ENCODE measurements at regions not wholly inside any gene's neighbourhood (a gene's known extent, or its start where the extent isn't known, plus 50 kb on each side); places are given as distances from the start of the nearest gene placed in this dataset.

DNA sequence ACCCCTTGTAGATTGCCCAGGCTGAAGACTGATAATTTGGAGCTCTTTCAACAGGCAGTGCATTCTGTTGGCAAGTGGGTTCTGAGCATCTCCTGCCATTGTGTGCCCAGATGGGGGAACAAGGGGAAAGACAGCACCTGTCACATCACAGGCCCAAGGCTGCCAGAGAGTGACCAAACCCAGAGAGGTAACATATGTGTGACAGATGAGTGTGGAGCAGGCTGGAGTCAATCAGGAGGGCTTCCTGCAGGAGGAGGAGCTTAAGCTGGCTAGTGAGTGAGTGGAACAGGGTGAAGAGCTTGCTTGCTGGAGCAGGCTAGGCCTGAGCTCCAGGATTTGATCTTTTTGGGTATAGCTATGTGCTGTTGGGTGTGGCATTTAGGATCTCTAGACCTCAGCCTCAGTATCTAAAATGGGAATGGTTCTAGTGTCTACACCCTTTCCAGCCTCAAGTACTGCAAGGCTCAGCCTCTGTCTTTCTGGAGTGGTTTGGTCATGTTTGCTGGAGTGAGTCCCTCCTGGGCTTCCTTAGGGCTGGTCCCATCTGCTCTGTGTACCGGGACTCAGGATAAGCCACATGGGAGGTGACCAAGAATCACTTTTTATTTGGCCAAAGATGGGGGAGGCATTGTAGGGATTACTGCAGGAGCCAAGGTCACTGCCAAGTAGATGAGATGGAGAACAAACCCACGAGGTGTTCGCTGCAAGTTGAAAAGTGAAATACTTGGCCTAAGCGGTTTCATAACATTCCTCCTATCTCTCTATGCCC is 152.4 kb upstream of the TSHZ3 start:
- POLR2A ChIA-PET, result no interaction called here
- TF ChIP-seq, protein P1, sequence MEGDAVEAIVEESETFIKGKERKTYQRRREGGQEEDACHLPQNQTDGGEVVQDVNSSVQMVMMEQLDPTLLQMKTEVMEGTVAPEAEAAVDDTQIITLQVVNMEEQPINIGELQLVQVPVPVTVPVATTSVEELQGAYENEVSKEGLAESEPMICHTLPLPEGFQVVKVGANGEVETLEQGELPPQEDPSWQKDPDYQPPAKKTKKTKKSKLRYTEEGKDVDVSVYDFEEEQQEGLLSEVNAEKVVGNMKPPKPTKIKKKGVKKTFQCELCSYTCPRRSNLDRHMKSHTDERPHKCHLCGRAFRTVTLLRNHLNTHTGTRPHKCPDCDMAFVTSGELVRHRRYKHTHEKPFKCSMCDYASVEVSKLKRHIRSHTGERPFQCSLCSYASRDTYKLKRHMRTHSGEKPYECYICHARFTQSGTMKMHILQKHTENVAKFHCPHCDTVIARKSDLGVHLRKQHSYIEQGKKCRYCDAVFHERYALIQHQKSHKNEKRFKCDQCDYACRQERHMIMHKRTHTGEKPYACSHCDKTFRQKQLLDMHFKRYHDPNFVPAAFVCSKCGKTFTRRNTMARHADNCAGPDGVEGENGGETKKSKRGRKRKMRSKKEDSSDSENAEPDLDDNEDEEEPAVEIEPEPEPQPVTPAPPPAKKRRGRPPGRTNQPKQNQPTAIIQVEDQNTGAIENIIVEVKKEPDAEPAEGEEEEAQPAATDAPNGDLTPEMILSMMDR (IDR thresholded peaks at IDR 0.05; ENCODE audit: insufficient read depth, low read length, missing control alignments), result no peak
- CTCF ChIA-PET, result no interaction called here
- no peak overlapping the region for H3K4me3 ChIP-seq (ENCODE audit: low read depth, low read length)
- no peak for DNase-seq (ENCODE audit: low read depth, low spot score)

DNA sequence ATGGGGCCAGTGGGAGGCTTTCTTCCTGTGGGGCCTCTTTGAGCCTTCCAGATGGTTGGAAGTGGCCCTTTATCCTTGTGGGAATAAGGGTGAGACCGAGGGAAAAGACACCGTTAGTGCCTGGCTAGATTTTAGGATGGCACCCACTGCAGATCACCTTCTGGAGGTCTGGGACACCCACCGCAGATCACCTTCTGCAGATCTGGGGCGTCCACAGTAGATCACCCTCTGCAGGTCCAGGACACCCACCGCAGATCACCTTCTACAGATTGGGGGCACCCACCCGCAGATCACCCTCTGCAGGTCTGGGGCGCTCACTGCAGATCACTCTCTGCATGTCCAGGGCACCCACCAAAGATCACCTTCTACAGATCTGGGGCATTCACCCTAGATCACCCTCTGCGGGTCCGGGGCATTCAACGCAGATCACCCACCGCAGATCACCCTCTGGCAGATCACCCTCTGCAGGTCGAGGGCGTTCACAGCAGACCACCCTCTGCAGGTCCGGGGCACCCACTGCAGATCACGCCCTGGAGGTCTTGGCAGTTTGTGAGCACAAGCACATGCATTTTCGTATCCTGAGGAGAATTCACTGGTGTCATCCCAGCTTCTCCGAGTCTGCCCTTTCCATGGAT is 153.4 kb upstream of the TSHZ3 start:
- no peak for DNase-seq (ENCODE audit: low read depth, low spot score)
- TF ChIP-seq, protein P1 (IDR thresholded peaks at IDR 0.05; ENCODE audit: insufficient read depth, low read length, missing control alignments), result no peak
- ChIA-PET POLR2A (no interaction called here), CTCF (no interaction called here)
- no peak overlapping the region for H3K4me3 ChIP-seq (ENCODE audit: low read depth, low read length)

DNA sequence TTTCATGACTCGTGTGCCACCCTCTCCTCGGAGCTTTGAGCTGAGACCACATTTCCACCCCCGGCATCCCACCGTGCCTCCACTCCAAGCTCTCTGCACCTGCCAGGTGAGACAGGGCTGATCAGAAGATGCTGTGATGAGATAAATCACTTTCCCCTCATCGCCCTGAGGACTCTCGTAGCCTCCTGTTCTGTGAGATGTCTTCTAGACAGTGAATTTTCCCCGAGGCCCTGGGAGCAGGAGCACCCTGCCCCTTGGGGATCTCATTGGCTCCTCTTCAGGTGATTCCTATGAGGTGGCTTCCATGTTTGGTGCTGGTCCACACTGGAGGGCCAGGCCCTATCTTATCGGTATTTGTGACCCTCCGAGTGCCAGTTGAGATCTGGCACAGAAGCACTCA is 154.0 kb upstream of the TSHZ3 start:
- CTCF ChIA-PET, result no interaction called here
- TF ChIP-seq, protein P1 (IDR thresholded peaks at IDR 0.05; ENCODE audit: insufficient read depth, low read length, missing control alignments), result no peak
- no peak overlapping the region for H3K4me3 ChIP-seq (ENCODE audit: low read depth, low read length)
- POLR2A ChIA-PET, result no interaction called here
- DNase-seq (ENCODE audit: low read depth, low spot score), result no peak

DNA sequence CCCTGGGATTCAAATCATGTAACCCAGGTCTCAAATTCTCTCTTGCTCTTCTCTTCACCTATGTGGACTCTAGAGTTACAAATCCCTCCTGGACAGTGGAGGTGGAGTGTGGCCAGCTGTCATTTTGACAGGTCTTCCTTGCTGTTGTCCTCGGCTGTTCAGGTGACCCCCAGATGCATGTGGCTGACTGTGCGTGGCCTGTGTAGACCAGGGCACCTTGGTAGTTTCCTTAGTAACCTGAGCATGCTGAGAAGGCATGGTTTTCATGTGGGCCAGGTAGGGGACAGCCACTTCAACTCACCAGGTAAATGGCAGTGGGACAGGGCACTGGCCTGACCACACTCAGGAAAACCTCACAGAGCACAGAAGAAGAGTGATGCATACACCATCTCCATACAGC is 155.0 kb upstream of the TSHZ3 start:
- H3K4me3 ChIP-seq (ENCODE audit: low read depth, low read length), result no peak overlapping the region
- TF ChIP-seq, protein P1 (IDR thresholded peaks at IDR 0.05; ENCODE audit: insufficient read depth, low read length, missing control alignments), result no peak
- DNase-seq (ENCODE audit: low read depth, low spot score), result no peak
- ChIA-PET CTCF (no interaction called here), POLR2A (no interaction called here)

DNA sequence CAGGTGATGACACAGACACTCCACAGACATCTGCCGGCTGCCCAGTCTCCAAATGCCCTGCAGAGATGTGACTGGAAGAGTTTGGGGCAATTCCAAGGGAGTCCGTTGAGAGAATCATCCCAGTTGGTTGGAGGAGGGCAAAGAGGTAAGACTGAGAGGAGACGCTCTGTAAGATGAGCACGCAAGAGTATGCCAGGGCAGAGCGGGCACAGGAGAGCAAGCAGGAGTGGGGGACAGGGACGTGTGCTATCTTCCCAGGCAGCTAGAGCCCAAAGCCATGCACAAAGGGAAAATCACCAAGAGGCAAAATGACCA is 156.3 kb upstream of the TSHZ3 start:
- ChIA-PET POLR2A (no interaction called here), CTCF (no interaction called here)
- DNase-seq (ENCODE audit: low read depth, low spot score), result no peak
- no peak overlapping the region for H3K4me3 ChIP-seq (ENCODE audit: low read depth, low read length)
- TF ChIP-seq, protein P1 (IDR thresholded peaks at IDR 0.05; ENCODE audit: insufficient read depth, low read length, missing control alignments), result no peak

DNA sequence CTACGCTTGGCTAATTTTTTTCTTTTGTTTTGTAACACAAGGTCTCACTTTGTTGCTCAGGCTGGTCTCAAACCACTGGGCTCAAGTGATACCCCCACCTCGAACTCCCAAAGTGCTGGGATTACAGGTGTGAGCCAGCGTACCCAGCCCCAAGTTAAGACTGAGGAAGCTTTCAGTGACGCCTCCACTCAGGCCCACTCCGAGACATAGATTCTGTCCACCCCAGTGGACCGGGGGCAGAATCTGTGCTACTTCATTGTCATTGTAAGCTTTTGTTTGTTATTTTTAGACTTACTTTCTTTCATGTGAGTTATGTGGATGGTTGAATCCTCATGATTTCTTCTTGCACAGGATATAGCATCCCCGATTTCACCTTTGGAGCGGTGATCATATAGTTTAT is 156.9 kb upstream of the TSHZ3 start:
- POLR2A ChIA-PET, result no interaction called here

More for the DNA sequence above, 156.9 kb upstream of the TSHZ3 start:
- H3K4me3 ChIP-seq (ENCODE audit: low read depth, low read length), result no peak overlapping the region
- CTCF ChIA-PET, result no interaction called here
- DNase-seq (ENCODE audit: low read depth, low spot score), result no peak
- TF ChIP-seq, protein P1 (IDR thresholded peaks at IDR 0.05; ENCODE audit: insufficient read depth, low read length, missing control alignments), result no peak

Data from AG04449 (cell line).